A673 (cell line): ENCODE measurements at regions not wholly inside any gene's neighbourhood (a gene's known extent, or its start where the extent isn't known, plus 50 kb on each side); places are given as distances from the start of the nearest gene placed in this dataset.

ENCODE experiments used
- BruUV-seq: library from RNA; stranded (reverse); fragments of 400-500 nt; replicated peaks from 2 replicates; lab custom pipeline; 2021; lab: Mats Ljungman, UMichigan
- CTCF ChIA-PET: fragments of 300-600 bp; sonication (Branson Sonifier 250); formaldehyde crosslinking; loops from one replicate; lab custom pipeline; 2022; ENCODE audit warnings: antibody characterized with exemption; lab: Charles Lee
- POLR2A ChIA-PET: fragments of 300-600 bp; sonication (Branson Sonifier 250); formaldehyde crosslinking; loops from one replicate; lab custom pipeline; 2022; ENCODE audit warnings: antibody characterized with exemption; ENCODE audit not compliant: low non-redundant PET; lab: Charles Lee
- DNase-seq: peaks from one replicate; pipeline ENCODE4 v3.0.0-alpha.2; 2015; ENCODE audit warnings: low spot score
- H3K27ac ChIP-seq: fragments of 200-600 bp; sonication (generic); 2 replicates; pipeline ENCODE4 v1.5.1; 2016; ENCODE audit warnings: mixed run types, low read depth, mild to moderate bottlenecking, mixed read lengths, antibody characterized with exemption, low read length; ENCODE audit not compliant: poor library complexity, severe bottlenecking
- H3K27me3 ChIP-seq: fragments of 200-600 bp; sonication (generic); replicated peaks from 2 replicates; pipeline ENCODE4 v1.6.1; 2017; ENCODE audit warnings: mixed run types, low read depth, mild to moderate bottlenecking, mixed read lengths, antibody characterized with exemption, low read length; ENCODE audit not compliant: insufficient read depth, poor library complexity
- H3K36me3 ChIP-seq: fragments of 200-600 bp; sonication (generic); 2 replicates; pipeline ENCODE4 v1.6.1; 2016; ENCODE audit warnings: mixed run types, mild to moderate bottlenecking, mixed read lengths, antibody characterized with exemption, low read length; ENCODE audit not compliant: insufficient read depth, poor library complexity, severe bottlenecking
- H3K4me1 ChIP-seq: fragments of 200-600 bp; sonication (generic); 2 replicates; pipeline ENCODE4 v1.6.1; 2017; ENCODE audit warnings: mixed run types, mild to moderate bottlenecking, mixed read lengths, antibody characterized with exemption, low read length; ENCODE audit not compliant: insufficient read depth, poor library complexity, severe bottlenecking
- H3K4me3 ChIP-seq: fragments of 200-600 bp; sonication (generic); 2 replicates; pipeline ENCODE4 v1.5.1; 2016; ENCODE audit warnings: low read depth, mixed run types, mild to moderate bottlenecking, mixed read lengths, low read length; ENCODE audit not compliant: poor library complexity, severe bottlenecking
- H3K9me3 ChIP-seq: fragments of 200-600 bp; sonication (generic); 2 replicates; pipeline ENCODE4 v1.6.1; 2016; ENCODE audit warnings: mixed run types, low read depth, mild to moderate bottlenecking, mixed read lengths, antibody characterized with exemption, low read length; ENCODE audit not compliant: poor library complexity, severe bottlenecking
- EZH2 ChIP-seq: fragments of 200-600 bp; sonication (generic); IDR thresholded peaks from 2 replicates; pipeline ENCODE4 v1.6.1; 2017; ENCODE audit warnings: borderline replicate concordance, low read depth, mild to moderate bottlenecking, mixed read lengths, antibody characterized with exemption, low read length; ENCODE audit not compliant: poor library complexity, severe bottlenecking
- intact Hi-C: fragments of 100-400 bp; cut with micrococcal nuclease; formaldehyde crosslinking; loops from one replicate; pipeline ENCODE4 v1.10.0; 2022; ENCODE audit not compliant: unreplicated experiment
- TF ChIP-seq, protein P1 (sequence below): fragments of 300-800, 200-600 bp; sonication (generic); conservative IDR thresholded peaks from 2 replicates; pipeline ENCODE4 v1.5.1; 2017; ENCODE audit warnings: low read depth, mild to moderate bottlenecking, antibody characterized with exemption, low read length, moderate library complexity, mixed read lengths

DNA sequence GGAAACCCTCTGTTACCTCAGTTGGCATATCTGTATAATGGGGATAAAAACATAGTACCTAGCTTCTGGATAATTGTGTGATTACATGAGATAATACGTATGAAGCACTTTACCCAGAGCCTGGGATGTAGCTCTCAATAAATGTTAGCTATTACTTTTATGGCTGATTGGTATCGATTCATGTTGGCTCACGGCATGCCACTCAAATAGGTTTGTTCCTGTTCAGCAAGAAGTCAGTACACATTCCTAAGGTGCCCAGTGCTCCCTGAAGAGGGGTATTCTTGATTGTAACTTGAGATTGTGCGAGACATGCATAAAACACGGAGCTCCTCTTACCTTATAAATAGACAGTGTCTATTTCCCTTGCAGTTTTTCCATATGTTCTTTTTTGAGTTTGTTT, 78.5 kb upstream of the GALNT2 start:
- ChIA-PET POLR2A (interaction anchor here (0.6 kb wide), 1 partner anchor 89 kb away, joined by 3 read pairs; no protein-coding TSS in a partner anchor), CTCF (no interaction called here)
- no peak for DNase-seq
- H3K36me3 ChIP-seq, result no peaks in the 10 kb centered on the region
- no peaks in the 10 kb centered on the region for H3K4me1 ChIP-seq
- intact Hi-C loops, result no loop called here
- H3K4me3 ChIP-seq, result no peak overlapping the region
- no peak overlapping the region for H3K27ac ChIP-seq
- no peak for TF ChIP-seq EZH2
- TF ChIP-seq, protein P1, sequence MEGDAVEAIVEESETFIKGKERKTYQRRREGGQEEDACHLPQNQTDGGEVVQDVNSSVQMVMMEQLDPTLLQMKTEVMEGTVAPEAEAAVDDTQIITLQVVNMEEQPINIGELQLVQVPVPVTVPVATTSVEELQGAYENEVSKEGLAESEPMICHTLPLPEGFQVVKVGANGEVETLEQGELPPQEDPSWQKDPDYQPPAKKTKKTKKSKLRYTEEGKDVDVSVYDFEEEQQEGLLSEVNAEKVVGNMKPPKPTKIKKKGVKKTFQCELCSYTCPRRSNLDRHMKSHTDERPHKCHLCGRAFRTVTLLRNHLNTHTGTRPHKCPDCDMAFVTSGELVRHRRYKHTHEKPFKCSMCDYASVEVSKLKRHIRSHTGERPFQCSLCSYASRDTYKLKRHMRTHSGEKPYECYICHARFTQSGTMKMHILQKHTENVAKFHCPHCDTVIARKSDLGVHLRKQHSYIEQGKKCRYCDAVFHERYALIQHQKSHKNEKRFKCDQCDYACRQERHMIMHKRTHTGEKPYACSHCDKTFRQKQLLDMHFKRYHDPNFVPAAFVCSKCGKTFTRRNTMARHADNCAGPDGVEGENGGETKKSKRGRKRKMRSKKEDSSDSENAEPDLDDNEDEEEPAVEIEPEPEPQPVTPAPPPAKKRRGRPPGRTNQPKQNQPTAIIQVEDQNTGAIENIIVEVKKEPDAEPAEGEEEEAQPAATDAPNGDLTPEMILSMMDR, result no peak
- no peaks in the 10 kb centered on the region for H3K9me3 ChIP-seq
- no TSS peak for BruUV-seq
- H3K27me3 ChIP-seq, result no peaks in the 10 kb centered on the region

DNA sequence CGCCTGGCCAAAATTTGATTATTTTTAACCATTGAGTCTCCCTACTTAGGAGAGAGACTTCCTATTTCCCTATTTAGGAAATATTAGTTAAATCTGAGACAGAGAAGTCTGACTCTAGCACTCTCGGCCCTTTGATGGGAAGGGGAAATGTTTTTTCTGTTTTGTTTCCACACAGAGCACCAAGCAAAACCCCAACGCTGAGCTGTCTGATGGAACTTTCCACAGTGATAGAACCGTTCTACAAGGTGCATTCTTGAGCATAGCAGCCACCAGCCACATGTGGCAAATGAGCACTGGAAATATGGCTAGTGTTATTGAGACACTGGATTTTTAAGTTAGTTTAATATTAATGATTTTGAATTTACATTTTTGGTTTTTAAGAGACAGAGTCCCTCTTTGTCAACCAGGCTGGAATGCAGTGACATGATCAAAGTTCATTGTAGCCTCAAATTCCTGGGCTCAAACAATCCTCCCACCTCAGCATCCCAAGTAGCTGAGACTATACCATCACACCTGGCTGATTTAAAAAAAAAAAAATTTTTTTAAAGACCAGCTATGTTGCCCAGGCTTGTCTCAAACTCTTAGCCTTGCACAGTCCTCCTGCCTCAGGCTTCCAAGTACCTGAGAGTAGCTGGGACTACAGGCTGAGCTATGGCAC, 77.3 kb upstream of the GALNT2 start:
- no peaks in the 10 kb centered on the region for H3K9me3 ChIP-seq
- TF ChIP-seq, protein P1, result no peak
- TF ChIP-seq EZH2, result no peak
- ChIA-PET CTCF (no interaction called here), POLR2A (no interaction called here)
- H3K4me1 ChIP-seq, result no peaks in the 10 kb centered on the region
- intact Hi-C loops, result no loop called here
- BruUV-seq, result no TSS peak
- no peak for DNase-seq
- no peaks in the 10 kb centered on the region for H3K27me3 ChIP-seq
- no peak overlapping the region for H3K27ac ChIP-seq
- H3K4me3 ChIP-seq, result no peak overlapping the region
- H3K36me3 ChIP-seq, result no peaks in the 10 kb centered on the region

DNA sequence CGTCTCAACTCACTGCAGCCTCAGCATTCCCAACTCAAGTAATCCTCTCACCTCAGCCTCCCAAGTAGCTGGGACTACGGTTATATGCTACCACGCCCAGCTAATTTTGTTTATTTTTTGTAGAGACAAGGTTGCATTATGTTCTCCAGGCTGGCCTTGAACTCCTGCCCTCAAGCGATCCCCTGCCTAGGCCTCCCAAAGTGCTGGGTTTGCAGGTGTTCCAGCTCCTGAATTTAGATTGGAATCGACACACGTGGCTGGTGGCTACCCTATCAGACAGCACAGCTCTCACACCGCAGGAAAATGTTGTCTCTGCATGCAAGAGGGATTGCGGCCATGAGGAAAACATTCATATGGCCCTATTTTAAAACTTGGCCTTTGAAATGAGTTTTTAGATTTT, 76.7 kb upstream of the GALNT2 start:
- ChIA-PET POLR2A (no interaction called here), CTCF (no interaction called here)
- no peaks in the 10 kb centered on the region for H3K4me1 ChIP-seq
- H3K4me3 ChIP-seq, result no peak overlapping the region
- H3K27me3 ChIP-seq, result no peaks in the 10 kb centered on the region
- DNase-seq, result no peak
- TF ChIP-seq, protein P1, result no peak
- TF ChIP-seq EZH2, result no peak
- no TSS peak for BruUV-seq
- no peaks in the 10 kb centered on the region for H3K9me3 ChIP-seq
- no peak overlapping the region for H3K27ac ChIP-seq
- no peaks in the 10 kb centered on the region for H3K36me3 ChIP-seq
- intact Hi-C loops, result no loop called here
